ENCODE measurements at regions not wholly inside any gene's neighbourhood (a gene's known extent, or its start where the extent isn't known, plus 50 kb on each side); places are given as distances from the start of the nearest gene placed in this dataset.

- ChIA-PET POLR2A (no interaction called here), CTCF (no interaction called here)
- H3K9me3 ChIP-seq (ENCODE audit: control insufficient read depth, insufficient read depth, low read depth, low read length): no peaks in the 10 kb centered on the region
- no peaks in the 10 kb centered on the region for H3K36me3 ChIP-seq (ENCODE audit: control insufficient read depth in 2 of 2, insufficient read depth in 1 of 2, low read length in 2 of 2)
- H3K4me3 ChIP-seq (ENCODE audit: low read depth, low read length): no peak overlapping the region
- no peak for TF ChIP-seq ZNF518A (tag by site-specific recombination; conservative IDR thresholded peaks at IDR 0.05; ENCODE audit: low read depth)
- TF ChIP-seq ZBTB48 (tag by site-specific recombination; IDR thresholded peaks at IDR 0.05): no peak
- TF ChIP-seq SP2 (tag by site-specific recombination; IDR thresholded peaks at IDR 0.05): no peak
- no peak for TF ChIP-seq ZNF571 (tag by site-specific recombination; IDR thresholded peaks at IDR 0.05)
- TF ChIP-seq ZNF132 (tag by site-specific recombination; IDR thresholded peaks at IDR 0.05; ENCODE audit: borderline replicate concordance): no peak
- TF ChIP-seq ZNF791 (tag by site-specific recombination; IDR thresholded peaks at IDR 0.05): no peak
- no peak for TF ChIP-seq ZNF266 (tag by site-specific recombination; IDR thresholded peaks at IDR 0.05; ENCODE audit: low read depth)
- TF ChIP-seq ZNF654 (tag by site-specific recombination; IDR thresholded peaks at IDR 0.05; ENCODE audit: low read depth): no peak
- TF ChIP-seq GLI4 (tag by site-specific recombination; IDR thresholded peaks at IDR 0.05): no peak
- no peak for TF ChIP-seq TRIM28 (IDR thresholded peaks at IDR 0.05; ENCODE audit: borderline replicate concordance, low read length)
- no peak for TF ChIP-seq FEZF1 (tag by site-specific recombination; IDR thresholded peaks at IDR 0.05)
- no peak for TF ChIP-seq MEIS1 (CRISPR knock-in tag; IDR thresholded peaks at IDR 0.05; ENCODE audit: borderline replicate concordance)
- TF ChIP-seq IKZF3 (tag by site-specific recombination; IDR thresholded peaks at IDR 0.05): no peak
- no peak for TF ChIP-seq HIC1 (tag by site-specific recombination; IDR thresholded peaks at IDR 0.05)
- TF ChIP-seq ZFHX2 (tag by site-specific recombination; conservative IDR thresholded peaks at IDR 0.05): no peak
- no peak for TF ChIP-seq ZNF514 (tag by site-specific recombination; IDR thresholded peaks at IDR 0.05)
- TF ChIP-seq ZNF433 (tag by site-specific recombination; IDR thresholded peaks at IDR 0.05; ENCODE audit: low read depth): no peak
- no peak for TF ChIP-seq ZNF398 (tag by site-specific recombination; IDR thresholded peaks at IDR 0.05)
- H3K4me1 ChIP-seq (ENCODE audit: control insufficient read depth, insufficient read depth, low read length): no peaks in the 10 kb centered on the region
- H3K27ac ChIP-seq (ENCODE audit: extremely low read depth, low read depth, low read length): no peak overlapping the region
These were observed 237.5 kb upstream of the TMTC1 start for GRCh38 chr12:30021051-30021833.

Data from HEK293 (cell line).